H1 (cell line): ENCODE measurements at regions not wholly inside any gene's neighbourhood (a gene's known extent, or its start where the extent isn't known, plus 50 kb on each side); places are given as distances from the start of the nearest gene placed in this dataset.
"Not testable (repeated sequence)": the region's sequence is repeated elsewhere in the genome, so short reads cannot be mapped to it uniquely, and the experiment has no call there.

Source experiments
- CTCF ChIA-PET: fragments of 300-600 bp; sonication (Branson Sonifier 250); formaldehyde crosslinking; loops from one replicate; lab custom pipeline; 2021; ENCODE audit not compliant: partially characterized antibody; lab: Charles Lee
- POLR2A ChIA-PET: fragments of 300-600 bp; sonication (Branson Sonifier 250); formaldehyde crosslinking; loops from one replicate; lab custom pipeline; 2021; ENCODE audit warnings: inconsistent platforms; ENCODE audit not compliant: partially characterized antibody; lab: Charles Lee
- DNase-seq, 2 experiments: peaks; one replicate each; pipeline versions ENCODE4 v3.0.0 to v3.0.0-alpha.2; 2010 to 2022; ENCODE audit warnings: low spot score in 2 of 2, low read depth in 1 of 2, mixed read lengths in 1 of 2
- FAIRE-seq: peaks from 2 replicates; lab custom pipeline; 2011; peaks lifted over from hg19 to GRCh38; lab: Jason Lieb, UNC
- H2AFZ ChIP-seq: 2 replicates; pipeline ENCODE4 v1.8.1; 2012; ENCODE audit warnings: low read length, inconsistent platforms
- H2AK5ac ChIP-seq: 2 replicates; pipeline ENCODE4 v1.6.1; 2013; ENCODE audit warnings: low read depth, low read length
- H2BK120ac ChIP-seq: replicated peaks from 2 replicates; pipeline ENCODE3; 2013; ENCODE audit warnings: low read depth, low read length, inconsistent platforms
- H2BK12ac ChIP-seq: 2 replicates; pipeline ENCODE4 v1.6.1; 2013; ENCODE audit warnings: low read depth, low read length
- H2BK15ac ChIP-seq: 2 replicates; pipeline ENCODE4 v1.6.1; 2013; ENCODE audit warnings: low read length
- H2BK20ac ChIP-seq: 2 replicates; pipeline ENCODE4 v1.6.1; 2013; ENCODE audit warnings: low read length
- H2BK5ac ChIP-seq: 2 replicates; pipeline ENCODE4 v1.6.1; 2013; ENCODE audit warnings: low read depth, low read length
- H3K14ac ChIP-seq: 2 replicates; pipeline ENCODE4 v1.6.1; 2013; ENCODE audit warnings: inconsistent platforms; ENCODE audit not compliant: insufficient read length
- H3K18ac ChIP-seq: 2 replicates; pipeline ENCODE4 v1.6.1; 2013; ENCODE audit warnings: low read length; ENCODE audit errors: extremely low read depth
- H3K23ac ChIP-seq: 2 replicates; pipeline ENCODE4 v1.6.1; 2013; ENCODE audit warnings: inconsistent platforms; ENCODE audit not compliant: insufficient read length
- H3K23me2 ChIP-seq: 2 replicates; pipeline ENCODE4 v1.6.1; 2013; ENCODE audit warnings: low read depth, low read length
- H3K27ac ChIP-seq: 2 replicates; pipeline ENCODE4 v1.6.1; 2011; ENCODE audit warnings: low read depth, low read length, inconsistent platforms
- H3K27me3 ChIP-seq, 4 experiments: replicated peaks in 1 of 4; 1 replicate in 1 of 4; 2 replicates in 3 of 4; pipeline versions ENCODE4 v1.6.1 to v1.8.1; 2011 to 2013; ENCODE audit warnings: low read length in 3 of 4, mild to moderate bottlenecking in 3 of 4, inconsistent platforms in 2 of 4, mixed read lengths in 2 of 4, moderate library complexity in 1 of 4; ENCODE audit not compliant: control insufficient read depth in 3 of 4, insufficient read depth in 3 of 4; ENCODE audit errors: extremely low read depth in 1 of 4
- H3K36me3 ChIP-seq, 4 experiments: 2 replicates each; pipeline versions ENCODE4 v1.6.1 to v1.8.1; 2011 to 2013; ENCODE audit warnings: mild to moderate bottlenecking in 4 of 4, low read length in 3 of 4, moderate library complexity in 2 of 4, control low read depth in 1 of 4, inconsistent platforms in 1 of 4; ENCODE audit not compliant: insufficient read depth in 4 of 4, control insufficient read depth in 2 of 4
- H3K4ac ChIP-seq: replicated peaks from 2 replicates; pipeline ENCODE3; 2013; ENCODE audit warnings: low read length, low read depth, mixed read lengths, inconsistent platforms; ENCODE audit not compliant: insufficient read length
- H3K4me1 ChIP-seq, 4 experiments: replicated peaks in 1 of 4; 1 replicate in 1 of 4; 2 replicates in 3 of 4; pipeline versions ENCODE4 v1.6.1 to v1.8.1; 2011 to 2013; ENCODE audit warnings: low read length in 3 of 4, inconsistent platforms in 2 of 4, mixed read lengths in 1 of 4; ENCODE audit not compliant: insufficient read depth in 4 of 4, control insufficient read depth in 3 of 4
- H3K4me2 ChIP-seq, 2 experiments: 2 replicates each; pipeline versions ENCODE4 v1.6.1 to v1.8.1; 2011 to 2013; ENCODE audit warnings: low read depth in 2 of 2, low read length in 2 of 2, control low read depth in 1 of 2, inconsistent platforms in 1 of 2, mild to moderate bottlenecking in 1 of 2; ENCODE audit not compliant: insufficient read depth in 1 of 2
- H3K4me3 ChIP-seq, 4 experiments: fragments of 200-600, 300-600 bp in 1 of 4; sonication (generic), shearing (Covaris generic), sonication (Bioruptor Twin) in 1 of 4; 2 replicates each; pipeline versions ENCODE4 v1.5.1 to v1.8.1; 2011 to 2016; ENCODE audit warnings: low read length in 4 of 4, low read depth in 3 of 4, control low read depth in 2 of 4, inconsistent platforms in 2 of 4, mild to moderate bottlenecking in 2 of 4, mixed read lengths in 1 of 4, moderate library complexity in 1 of 4; ENCODE audit not compliant: insufficient read depth in 2 of 4; ENCODE audit errors: extremely low read depth in 1 of 4
- H3K56ac ChIP-seq: replicated peaks from 2 replicates; pipeline ENCODE3; 2013; ENCODE audit warnings: low read depth, mild to moderate bottlenecking, mixed read lengths, low read length, inconsistent platforms; ENCODE audit not compliant: insufficient read length
- H3K79me1 ChIP-seq: 2 replicates; pipeline ENCODE4 v1.6.1; 2013; ENCODE audit warnings: low read depth, low read length, control low read depth
- H3K79me2 ChIP-seq, 2 experiments: 2 replicates each; pipeline versions ENCODE4 v1.6.1 to v1.8.1; 2012 to 2013; ENCODE audit warnings: low read length in 2 of 2, mild to moderate bottlenecking in 2 of 2, inconsistent platforms in 1 of 2; ENCODE audit not compliant: insufficient read depth in 2 of 2, control insufficient read depth in 1 of 2
- H3K9ac ChIP-seq, 4 experiments: replicated peaks in 1 of 4; 1 replicate in 1 of 4; 2 replicates in 3 of 4; pipeline versions ENCODE4 v1.6.1 to v1.8.1; 2011 to 2013; ENCODE audit warnings: low read depth in 3 of 4, low read length in 3 of 4, control low read depth in 2 of 4, mild to moderate bottlenecking in 2 of 4, moderate library complexity in 2 of 4, inconsistent platforms in 1 of 4; ENCODE audit errors: extremely low read depth in 1 of 4
- H3K9me3 ChIP-seq, 2 experiments: 2 replicates each; pipeline versions ENCODE4 v1.6.1 to v1.8.1; 2012 to 2013; ENCODE audit warnings: mild to moderate bottlenecking in 2 of 2, moderate library complexity in 2 of 2, control low read depth in 1 of 2, inconsistent platforms in 1 of 2, low read depth in 1 of 2, low read length in 1 of 2, mixed read lengths in 1 of 2; ENCODE audit not compliant: insufficient read depth in 2 of 2
- H4K20me1 ChIP-seq, 2 experiments: replicated peaks in 1 of 2; 2 replicates each; pipeline versions ENCODE3 to v1.8.1; 2011 to 2013; ENCODE audit warnings: inconsistent platforms in 2 of 2, low read length in 2 of 2, mild to moderate bottlenecking in 1 of 2; ENCODE audit not compliant: insufficient read depth in 2 of 2, control insufficient read depth in 1 of 2
- H4K5ac ChIP-seq: 2 replicates; pipeline ENCODE4 v1.6.1; 2013; ENCODE audit warnings: low read length, low read depth, mixed read lengths, inconsistent platforms; ENCODE audit not compliant: insufficient read length
- H4K8ac ChIP-seq: 2 replicates; pipeline ENCODE4 v1.8.0; 2013; ENCODE audit warnings: mild to moderate bottlenecking, moderate library complexity, low read length, inconsistent platforms; ENCODE audit not compliant: insufficient read depth; ENCODE audit errors: extremely low read depth
- H4K91ac ChIP-seq: replicated peaks from 2 replicates; pipeline ENCODE3; 2013; ENCODE audit warnings: low read length, mixed read lengths, inconsistent platforms; ENCODE audit not compliant: insufficient read length
- WGBS, 2 experiments: shearing (Covaris generic) in 1 of 2; methylation state at CpG; one replicate each; pipeline versions ENCODE4 v1.1.6 to v1.1.7; 2013 to 2015; ENCODE audit warnings: low lambda C conversion rate in 2 of 2, mixed read lengths in 2 of 2, inconsistent platforms in 1 of 2, low coverage in 1 of 2, missing lambda C conversion rate in 1 of 2; ENCODE audit not compliant: insufficient replicate concordance in 2 of 2, insufficient coverage in 1 of 2, insufficient read length in 1 of 2; ENCODE audit errors: extremely low coverage in 1 of 2, missing lambda C conversion rate in 1 of 2; 5-methylcytosine and 5-hydroxymethylcytosine counted together

- DNase-seq, H2AFZ ChIP-seq, H4K8ac ChIP-seq, FAIRE-seq, H3K18ac ChIP-seq, H3K79me1 ChIP-seq, H3K4me3 ChIP-seq, H2AK5ac ChIP-seq, H2BK5ac ChIP-seq, H3K23me2 ChIP-seq, POLR2A ChIA-PET, H2BK15ac ChIP-seq, H3K4me2 ChIP-seq, H4K91ac ChIP-seq, H4K20me1 ChIP-seq, H4K5ac ChIP-seq, H3K27me3 ChIP-seq, H2BK120ac ChIP-seq, H3K23ac ChIP-seq, H3K4me1 ChIP-seq, H3K27ac ChIP-seq, H3K56ac ChIP-seq, H3K79me2 ChIP-seq, H3K9ac ChIP-seq, H3K36me3 ChIP-seq, H3K4ac ChIP-seq, H3K14ac ChIP-seq, H3K9me3 ChIP-seq, H2BK12ac ChIP-seq, CTCF ChIA-PET, H2BK20ac ChIP-seq: not testable (repeated sequence)
- 94% methylated on average over 2 of the region's 2 CpGs; no CpG with 5 or more reads in 1 of the 2 experiments for WGBS, 2 experiments
These were observed 286.4 kb upstream of the C1orf174 start for GRCh38 chr1:4186486-4186885.
